ENCODE measurements at regions not wholly inside any gene's neighbourhood (a gene's known extent, or its start where the extent isn't known, plus 50 kb on each side); places are given as distances from the start of the nearest gene placed in this dataset.

- no peaks in the 10 kb centered on the region for H3K27me3 ChIP-seq
- no peaks in the 10 kb centered on the region for H3K9me3 ChIP-seq
- H3K4me3 ChIP-seq (ENCODE audit: low read depth in 1 of 2, low read length in 1 of 2), result no peak overlapping the region
- no peak for TF ChIP-seq CTCF (IDR thresholded peaks at IDR 0.05)
- no peak overlapping the region for H3K27ac ChIP-seq
- H3K36me3 ChIP-seq, result peaks cover 16% of the 10 kb centered on the region
- no peaks in the 10 kb centered on the region for H3K4me1 ChIP-seq (ENCODE audit: control insufficient read depth in 1 of 2, insufficient read depth in 1 of 2, low read depth in 1 of 2, low read length in 1 of 2)
Observed at GRCh38 chr10:28135258-28135657, 136.4 kb upstream of the ODAD2 start.

- TF ChIP-seq CTCF (IDR thresholded peaks at IDR 0.05), result no peak
- Histone ChIP-seq H3K4me1 (ENCODE audit: control insufficient read depth in 1 of 2, insufficient read depth in 1 of 2, low read depth in 1 of 2, low read length in 1 of 2) (no peaks in the 10 kb centered on the region), H3K27me3 (no peaks in the 10 kb centered on the region), H3K9me3 (no peaks in the 10 kb centered on the region), H3K4me3 (ENCODE audit: low read depth in 1 of 2, low read length in 1 of 2) (no peak overlapping the region), H3K36me3 (peaks cover 33% of the 10 kb centered on the region), H3K27ac (no peak overlapping the region)
Observed at GRCh38 chr10:28130267-28130666, 131.4 kb upstream of the ODAD2 start.

DNA sequence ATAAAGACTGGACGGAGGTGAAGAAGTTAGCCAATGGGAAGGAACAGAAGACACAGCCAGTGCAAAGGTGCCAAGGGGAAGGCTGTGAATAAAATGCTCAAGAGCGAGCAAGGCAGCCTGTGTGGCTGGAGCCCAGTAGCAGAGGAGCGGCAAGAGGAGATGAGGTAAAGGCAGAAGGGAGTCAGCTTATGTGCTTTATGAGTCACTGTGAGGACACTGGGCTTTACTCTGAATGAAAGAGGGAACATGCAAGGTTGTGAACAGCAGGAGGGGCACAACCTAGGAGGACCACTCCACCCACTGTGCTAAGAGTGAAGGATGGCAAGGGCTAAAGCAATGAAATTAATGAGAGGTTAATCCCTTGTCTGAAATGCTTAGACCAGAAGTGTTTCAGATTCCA, 129.0 kb upstream of the ODAD2 start:
- TF ChIP-seq CTCF (IDR thresholded peaks at IDR 0.05), result no peak
- H3K27me3 ChIP-seq, result no peaks in the 10 kb centered on the region
- no peaks in the 10 kb centered on the region for H3K4me1 ChIP-seq (ENCODE audit: control insufficient read depth in 1 of 2, insufficient read depth in 1 of 2, low read depth in 1 of 2, low read length in 1 of 2)
- H3K9me3 ChIP-seq, result no peaks in the 10 kb centered on the region
- H3K27ac ChIP-seq, result no peak overlapping the region
- H3K4me3 ChIP-seq (ENCODE audit: low read depth in 1 of 2, low read length in 1 of 2), result no peak overlapping the region
- H3K36me3 ChIP-seq, result peaks cover 50% of the 10 kb centered on the region

DNA sequence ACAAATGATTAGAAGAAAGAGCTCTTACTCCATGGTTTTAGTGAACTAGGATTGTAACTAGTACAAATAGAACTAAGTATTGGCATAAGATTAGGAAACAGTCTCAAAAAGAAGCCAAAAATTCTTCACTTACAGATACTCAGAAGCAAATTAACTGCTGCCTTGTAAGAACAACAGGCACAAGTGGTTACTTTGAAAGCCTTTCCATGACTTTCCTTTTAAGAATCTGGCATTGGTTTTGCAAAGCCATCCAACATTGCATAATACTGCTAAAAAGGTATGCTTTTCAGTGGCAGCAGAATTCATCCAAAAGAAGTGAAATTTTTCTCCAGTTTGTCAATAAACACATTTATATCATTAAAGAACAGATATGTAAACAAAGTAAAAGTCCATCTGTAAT, 126.8 kb upstream of the ODAD2 start:
- H3K27ac ChIP-seq, result no peak overlapping the region
- no peak overlapping the region for H3K4me3 ChIP-seq (ENCODE audit: low read depth in 1 of 2, low read length in 1 of 2)
- no peaks in the 10 kb centered on the region for H3K4me1 ChIP-seq (ENCODE audit: control insufficient read depth in 1 of 2, insufficient read depth in 1 of 2, low read depth in 1 of 2, low read length in 1 of 2)
- H3K9me3 ChIP-seq, result no peaks in the 10 kb centered on the region
- H3K27me3 ChIP-seq, result no peaks in the 10 kb centered on the region
- peaks cover 51% of the 10 kb centered on the region for H3K36me3 ChIP-seq
- TF ChIP-seq CTCF (IDR thresholded peaks at IDR 0.05), result no peak

- Histone ChIP-seq H3K27me3 (no peaks in the 10 kb centered on the region), H3K4me3 (ENCODE audit: low read depth in 1 of 2, low read length in 1 of 2) (no peak overlapping the region), H3K9me3 (no peaks in the 10 kb centered on the region), H3K4me1 (ENCODE audit: control insufficient read depth in 1 of 2, insufficient read depth in 1 of 2, low read depth in 1 of 2, low read length in 1 of 2) (no peaks in the 10 kb centered on the region), H3K36me3 (peaks cover 65% of the 10 kb centered on the region), H3K27ac (no peak overlapping the region)
- TF ChIP-seq CTCF (IDR thresholded peaks at IDR 0.05), result no peak
Observed at GRCh38 chr10:28120795-28121194, 121.9 kb upstream of the ODAD2 start.

All from neutrophil (primary cell).